ENCODE measurements at regions not wholly inside any gene's neighbourhood (a gene's known extent, or its start where the extent isn't known, plus 50 kb on each side); places are given as distances from the start of the nearest gene placed in this dataset.

- DNase-seq (ENCODE audit: low read depth, low spot score) (no peak), ATAC-seq (no peak)
- Histone ChIP-seq H3K9me2 (ENCODE audit: insufficient read depth) (no peaks in the 10 kb centered on the region), H3K27me3 (ENCODE audit: insufficient read depth, low read length) (no peaks in the 10 kb centered on the region), H3K4me3 (replicated peaks in 1 of 2; ENCODE audit: low read depth in 1 of 2, low read length in 2 of 2) (no peak overlapping the region), H3K4me1 (ENCODE audit: control insufficient read depth in 1 of 2, insufficient read depth in 2 of 2, low read length in 2 of 2) (peaks cover 0 to 6% of the 10 kb centered on the region in 2 experiments; a peak in 1 of 4 replicates), H4K20me1 (ENCODE audit: insufficient read depth) (no peaks in the 10 kb centered on the region), H3K9ac (ENCODE audit: low read length) (no peak overlapping the region), H3K27ac (ENCODE audit: low read depth, low read length) (no peak overlapping the region), H3K79me2 (ENCODE audit: insufficient read depth, low read length) (no peaks in the 10 kb centered on the region), H3K36me3 (ENCODE audit: control insufficient read depth in 1 of 2, insufficient read depth in 2 of 2, low read length in 2 of 2) (no peaks in the 10 kb centered on the region), H2AFZ (ENCODE audit: low read depth, low read length, poor library complexity, severe bottlenecking) (no peak overlapping the region), H3K9me3 (ENCODE audit: control insufficient read depth in 1 of 2, insufficient read depth in 1 of 2, low read depth in 1 of 2, low read length in 2 of 2) (no peaks in the 10 kb centered on the region), H3K4me2 (ENCODE audit: low read length) (no peak overlapping the region)
- BruUV-seq (replicated peaks), result no TSS peak
- ChIA-PET POLR2A (no interaction called here), RAD21 (ENCODE audit: low non-redundant PET in 1 of 2, low total read pairs in 2 of 2, uncharacterized antibody in 2 of 2, unreplicated experiment in 2 of 2) (no interaction called here), CTCF (no interaction called here)
- intact Hi-C loops (cut with micrococcal nuclease), result no loop called here
- no peak for TF ChIP-seq YY1 (IDR thresholded peaks at IDR 0.05; ENCODE audit: extremely low read depth, insufficient replicate concordance, low read depth, low read length)
- no peak for TF ChIP-seq EZH2phosphoT487 (IDR thresholded peaks at IDR 0.05; ENCODE audit: borderline replicate concordance)
- TF ChIP-seq EGR1 (IDR thresholded peaks at IDR 0.05; ENCODE audit: low read depth), result no peak
- no peak for TF ChIP-seq ATF3 (IDR thresholded peaks at IDR 0.05)
- TF ChIP-seq POLR2AphosphoS5 (IDR thresholded peaks at IDR 0.05; ENCODE audit: low read depth, low read length), result no peak
- TF ChIP-seq SIN3A (IDR thresholded peaks at IDR 0.05; ENCODE audit: low read depth), result no peak
- TF ChIP-seq, protein P1, sequence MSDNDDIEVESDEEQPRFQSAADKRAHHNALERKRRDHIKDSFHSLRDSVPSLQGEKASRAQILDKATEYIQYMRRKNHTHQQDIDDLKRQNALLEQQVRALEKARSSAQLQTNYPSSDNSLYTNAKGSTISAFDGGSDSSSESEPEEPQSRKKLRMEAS (IDR thresholded peaks at IDR 0.05), result no peak
- TF ChIP-seq, protein P2, sequence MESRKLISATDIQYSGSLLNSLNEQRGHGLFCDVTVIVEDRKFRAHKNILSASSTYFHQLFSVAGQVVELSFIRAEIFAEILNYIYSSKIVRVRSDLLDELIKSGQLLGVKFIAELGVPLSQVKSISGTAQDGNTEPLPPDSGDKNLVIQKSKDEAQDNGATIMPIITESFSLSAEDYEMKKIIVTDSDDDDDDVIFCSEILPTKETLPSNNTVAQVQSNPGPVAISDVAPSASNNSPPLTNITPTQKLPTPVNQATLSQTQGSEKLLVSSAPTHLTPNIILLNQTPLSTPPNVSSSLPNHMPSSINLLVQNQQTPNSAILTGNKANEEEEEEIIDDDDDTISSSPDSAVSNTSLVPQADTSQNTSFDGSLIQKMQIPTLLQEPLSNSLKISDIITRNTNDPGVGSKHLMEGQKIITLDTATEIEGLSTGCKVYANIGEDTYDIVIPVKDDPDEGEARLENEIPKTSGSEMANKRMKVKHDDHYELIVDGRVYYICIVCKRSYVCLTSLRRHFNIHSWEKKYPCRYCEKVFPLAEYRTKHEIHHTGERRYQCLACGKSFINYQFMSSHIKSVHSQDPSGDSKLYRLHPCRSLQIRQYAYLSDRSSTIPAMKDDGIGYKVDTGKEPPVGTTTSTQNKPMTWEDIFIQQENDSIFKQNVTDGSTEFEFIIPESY (IDR thresholded peaks at IDR 0.05; ENCODE audit: extremely low read depth, insufficient replicate concordance, low read length), result no peak
- no peak for TF ChIP-seq TCF7L2 (IDR thresholded peaks at IDR 0.05; ENCODE audit: borderline replicate concordance, extremely low read depth, insufficient read depth, insufficient read length)
- no peak for TF ChIP-seq FOSL1 (IDR thresholded peaks at IDR 0.05; ENCODE audit: low read depth)
- no peak for TF ChIP-seq ZFX (IDR thresholded peaks at IDR 0.05)
- no peak for TF ChIP-seq REST (IDR thresholded peaks at IDR 0.05; ENCODE audit: low read depth)
- no peak for TF ChIP-seq CEBPB (IDR thresholded peaks at IDR 0.05; ENCODE audit: low read depth)
- no peak for TF ChIP-seq RAD21 (IDR thresholded peaks at IDR 0.05; ENCODE audit: low read depth)
- TF ChIP-seq ELF1 (IDR thresholded peaks at IDR 0.05; ENCODE audit: borderline replicate concordance, low read depth), result no peak
- no peak for TF ChIP-seq POLR2A (IDR thresholded peaks at IDR 0.05; ENCODE audit: borderline replicate concordance, extremely low read depth, insufficient read depth, insufficient read length)
- TF ChIP-seq CBX3 (IDR thresholded peaks at IDR 0.05; ENCODE audit: low read depth), result no peak
- no peak for TF ChIP-seq SRF (IDR thresholded peaks at IDR 0.05; ENCODE audit: low read depth)
- no peak for TF ChIP-seq ZNF274 (IDR thresholded peaks at IDR 0.05; ENCODE audit: low read depth, low read length)
Measured at GRCh38 chr12:59980476-59980875, 384.6 kb downstream of the SLC16A7 start.
